Mesenchymal stem cell (in vitro differentiated cells and primary cell): ENCODE measurements at regions not wholly inside any gene's neighbourhood (a gene's known extent, or its start where the extent isn't known, plus 50 kb on each side); places are given as distances from the start of the nearest gene placed in this dataset.
A peak's percentile ranks its signal among the peaks of the same experiment; 100 is the strongest.

Experiments used
- DNase-seq: peaks from one replicate; pipeline ENCODE4 v3.0.0-alpha.2; 2013
- H2AFZ ChIP-seq: one replicate; pipeline ENCODE4 v1.6.1; 2013; ENCODE audit warnings: low read depth, mild to moderate bottlenecking, control low read depth, inconsistent platforms, low read length, moderate library complexity
- H2AK5ac ChIP-seq: 2 replicates; pipeline ENCODE4 v1.6.1; 2013; ENCODE audit warnings: low read length, moderate library complexity, mild to moderate bottlenecking, inconsistent platforms; ENCODE audit not compliant: severe bottlenecking
- H2BK120ac ChIP-seq: one replicate; pipeline ENCODE4 v1.6.1; 2013; ENCODE audit warnings: low read depth, mild to moderate bottlenecking, inconsistent platforms, low read length, moderate library complexity
- H2BK12ac ChIP-seq, 2 experiments: one replicate each; pipeline ENCODE4 v1.6.1; 2013; ENCODE audit warnings: inconsistent platforms in 2 of 2, low read length in 2 of 2, mild to moderate bottlenecking in 2 of 2, moderate library complexity in 2 of 2, control low read depth in 1 of 2
- H2BK15ac ChIP-seq: one replicate; pipeline ENCODE4 v1.6.1; 2013; ENCODE audit warnings: mild to moderate bottlenecking, low read depth, inconsistent platforms; ENCODE audit not compliant: poor library complexity, severe bottlenecking
- H2BK5ac ChIP-seq: 2 replicates; pipeline ENCODE4 v1.6.1; 2013; ENCODE audit warnings: low read depth, mild to moderate bottlenecking, low read length, control low read depth, inconsistent platforms; ENCODE audit not compliant: poor library complexity, severe bottlenecking
- H3K14ac ChIP-seq, 2 experiments: one replicate each; pipeline ENCODE4 v1.6.1; 2013; ENCODE audit warnings: inconsistent platforms in 2 of 2, low read length in 2 of 2, control low read depth in 1 of 2, mild to moderate bottlenecking in 1 of 2, moderate library complexity in 1 of 2
- H3K18ac ChIP-seq, 2 experiments: one replicate each; pipeline ENCODE4 v1.6.1; 2013; ENCODE audit warnings: inconsistent platforms in 2 of 2, low read length in 2 of 2, control low read depth in 1 of 2, low read depth in 1 of 2, mild to moderate bottlenecking in 1 of 2
- H3K23ac ChIP-seq, 2 experiments: one replicate each; pipeline ENCODE4 v1.6.1; 2013; ENCODE audit warnings: inconsistent platforms in 2 of 2, low read length in 2 of 2, mild to moderate bottlenecking in 2 of 2, moderate library complexity in 2 of 2, control low read depth in 1 of 2
- H3K27ac ChIP-seq: 2 replicates; pipeline ENCODE4 v1.5.1; 2013; ENCODE audit warnings: mild to moderate bottlenecking, moderate library complexity, low read length, control low read depth, inconsistent platforms; ENCODE audit not compliant: poor library complexity, severe bottlenecking
- H3K27me3 ChIP-seq, 2 experiments: 2 replicates each; pipeline versions ENCODE4 v1.6.1 to v1.7.0; 2013; ENCODE audit warnings: low read length in 2 of 2, mild to moderate bottlenecking in 2 of 2, moderate library complexity in 2 of 2, control low read depth in 1 of 2, inconsistent platforms in 1 of 2; ENCODE audit not compliant: control insufficient read depth in 1 of 2, insufficient read depth in 1 of 2
- H3K36me3 ChIP-seq, 2 experiments: 2 replicates each; pipeline versions ENCODE4 v1.6.1 to v1.7.0; 2013; ENCODE audit warnings: low read length in 2 of 2, control low read depth in 1 of 2, inconsistent platforms in 1 of 2, low read depth in 1 of 2, mild to moderate bottlenecking in 1 of 2; ENCODE audit not compliant: insufficient read depth in 2 of 2, control insufficient read depth in 1 of 2
- H3K4ac ChIP-seq, 2 experiments: one replicate each; pipeline ENCODE4 v1.6.1; 2013; ENCODE audit warnings: inconsistent platforms in 2 of 2, low read length in 2 of 2, mild to moderate bottlenecking in 2 of 2, moderate library complexity in 2 of 2, control low read depth in 1 of 2, low read depth in 1 of 2
- H3K4me1 ChIP-seq: 2 replicates; pipeline ENCODE4 v1.6.1; 2013; ENCODE audit warnings: low read depth, low read length, control low read depth; ENCODE audit not compliant: control insufficient read depth, insufficient read depth
- H3K4me2 ChIP-seq: 2 replicates; pipeline ENCODE4 v1.6.1; 2013; ENCODE audit warnings: low read length, mild to moderate bottlenecking, inconsistent platforms; ENCODE audit not compliant: poor library complexity, severe bottlenecking
- H3K4me3 ChIP-seq, 2 experiments: 2 replicates each; pipeline versions ENCODE4 v1.5.1 to v1.7.0; 2013; ENCODE audit warnings: low read length in 2 of 2, mild to moderate bottlenecking in 2 of 2, control low read depth in 1 of 2, low read depth in 1 of 2; ENCODE audit not compliant: insufficient read depth in 1 of 2
- H3K79me1 ChIP-seq: replicated peaks from 2 replicates; pipeline ENCODE4 v1.6.1; 2013; ENCODE audit warnings: mild to moderate bottlenecking, control low read depth, low read length, inconsistent platforms; ENCODE audit not compliant: poor library complexity, severe bottlenecking
- H3K9ac ChIP-seq: 2 replicates; pipeline ENCODE4 v1.7.0; 2013; ENCODE audit warnings: mild to moderate bottlenecking, low read length, moderate library complexity
- H3K9me3 ChIP-seq: 2 replicates; pipeline ENCODE4 v1.7.0; 2013; ENCODE audit warnings: mild to moderate bottlenecking, low read length; ENCODE audit not compliant: control insufficient read depth
- H4K8ac ChIP-seq: one replicate; pipeline ENCODE4 v1.6.1; 2013; ENCODE audit warnings: inconsistent platforms, mild to moderate bottlenecking, low read length, moderate library complexity
- H4K91ac ChIP-seq: one replicate; pipeline ENCODE4 v1.6.1; 2013; ENCODE audit warnings: mild to moderate bottlenecking, low read length, inconsistent platforms
- WGBS: methylation state at CpG from one replicate; pipeline ENCODE4 v1.1.7; 2013; ENCODE audit warnings: mixed read lengths; 5-methylcytosine and 5-hydroxymethylcytosine counted together

DNA sequence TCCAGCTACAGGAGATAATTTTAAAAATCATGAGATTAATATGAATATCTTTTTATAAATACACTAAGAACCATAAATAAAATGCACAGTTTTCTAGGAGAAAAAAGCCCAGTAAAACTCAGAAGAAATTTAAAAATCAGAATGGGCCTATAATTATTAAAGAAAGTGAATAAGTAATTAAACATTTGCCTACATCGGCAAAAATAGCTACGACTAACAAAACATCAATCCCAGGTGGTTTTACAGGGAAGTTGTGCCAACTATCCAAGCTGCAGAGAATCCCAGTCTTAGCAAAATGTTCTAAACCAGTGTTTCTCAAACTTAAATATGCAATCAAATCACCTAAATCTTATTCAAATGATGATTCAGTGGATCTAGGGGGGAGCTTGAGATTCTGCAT is 180.0 kb downstream of the TRIM29 start:
- Histone ChIP-seq H3K9me3 (no peaks in the 10 kb centered on the region), H3K4me3 (no peak overlapping the region), H2BK12ac (no peak overlapping the region), H2BK15ac (no peak overlapping the region), H4K91ac (no peak overlapping the region), H2AK5ac (no peak overlapping the region), H3K27me3 (peaks cover 5 to 74% of the 10 kb centered on the region in 2 experiments), H3K14ac (no peak overlapping the region), H3K79me1 (no peaks in the 10 kb centered on the region), H3K4me1 (no peaks in the 10 kb centered on the region), H3K27ac (no peak overlapping the region), H3K9ac (no peak overlapping the region), H2BK120ac (no peak overlapping the region), H3K18ac (no peak overlapping the region), H3K4ac (no peak overlapping the region), H2AFZ (no peak overlapping the region), H3K23ac (no peak overlapping the region), H3K4me2 (no peak overlapping the region), H3K36me3 (no peaks in the 10 kb centered on the region), H4K8ac (no peak overlapping the region), H2BK5ac (no peak overlapping the region)
- 90% methylated on average over 2 of the region's 2 CpGs for WGBS
- no peak for DNase-seq

DNA sequence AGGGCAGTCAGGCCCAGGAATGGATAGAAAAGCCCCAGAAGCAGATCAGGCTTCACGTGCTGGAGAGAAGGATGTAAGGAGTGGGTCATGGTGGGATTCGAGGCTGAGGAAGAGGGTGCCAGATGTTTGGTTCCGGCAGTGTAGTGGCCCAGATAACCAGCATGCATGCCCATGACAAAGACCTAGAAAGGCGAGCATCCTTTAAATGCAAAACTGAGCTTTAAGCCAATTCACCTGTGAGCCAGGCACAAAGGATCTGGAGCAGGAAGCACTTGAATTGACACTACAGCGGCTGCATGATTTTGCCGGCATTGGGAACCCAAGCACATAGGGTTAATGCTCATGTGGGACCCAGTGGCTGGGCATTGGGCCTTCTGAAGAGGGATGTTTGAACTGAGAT is 185.5 kb downstream of the TRIM29 start:
- no peaks in the 10 kb centered on the region for H3K36me3 ChIP-seq
- WGBS = 88% methylated on average over 6 of the region's 6 CpGs
- H2AFZ ChIP-seq = no peak overlapping the region
- no peak overlapping the region for H3K4me3 ChIP-seq
- H3K27ac ChIP-seq = no peak overlapping the region
- H2BK5ac ChIP-seq = no peak overlapping the region
- H3K4me2 ChIP-seq = no peak overlapping the region
- H4K8ac ChIP-seq = no peak overlapping the region
- no peak overlapping the region for H4K91ac ChIP-seq
- H2BK120ac ChIP-seq = no peak overlapping the region
- no peak overlapping the region for H2BK12ac ChIP-seq
- no peaks in the 10 kb centered on the region for H3K4me1 ChIP-seq
- H3K27me3 ChIP-seq = peaks cover 10 to 81% of the 10 kb centered on the region in 2 experiments
- no peak overlapping the region for H2BK15ac ChIP-seq
- no peaks in the 10 kb centered on the region for H3K9me3 ChIP-seq
- no peak overlapping the region for H3K4ac ChIP-seq
- no peak overlapping the region for H2AK5ac ChIP-seq
- no peak overlapping the region for H3K9ac ChIP-seq
- H3K14ac ChIP-seq = no peak overlapping the region
- H3K79me1 ChIP-seq = no peaks in the 10 kb centered on the region
- DNase-seq = no peak
- H3K18ac ChIP-seq = no peak overlapping the region
- no peak overlapping the region for H3K23ac ChIP-seq

DNA sequence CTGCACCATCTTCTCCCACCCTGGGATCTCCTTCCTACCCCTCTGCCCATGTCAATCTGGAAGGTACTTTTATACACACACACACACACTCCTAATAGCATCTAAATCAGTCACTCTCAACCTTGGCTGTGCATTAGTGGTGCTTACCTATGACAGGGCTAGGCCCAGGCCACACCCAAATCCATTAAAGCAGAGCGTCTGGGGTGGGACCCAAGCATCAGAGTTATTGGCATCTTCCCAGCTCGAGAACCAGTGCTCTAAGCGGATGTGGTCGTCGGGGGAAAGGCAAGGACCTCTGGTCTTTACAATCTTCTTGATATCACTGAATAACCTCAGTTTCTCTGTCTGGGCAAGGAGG is 194.6 kb downstream of the TRIM29 start:
- no peaks in the 10 kb centered on the region for H3K9me3 ChIP-seq
- no peak overlapping the region for H3K4me2 ChIP-seq

DNA sequence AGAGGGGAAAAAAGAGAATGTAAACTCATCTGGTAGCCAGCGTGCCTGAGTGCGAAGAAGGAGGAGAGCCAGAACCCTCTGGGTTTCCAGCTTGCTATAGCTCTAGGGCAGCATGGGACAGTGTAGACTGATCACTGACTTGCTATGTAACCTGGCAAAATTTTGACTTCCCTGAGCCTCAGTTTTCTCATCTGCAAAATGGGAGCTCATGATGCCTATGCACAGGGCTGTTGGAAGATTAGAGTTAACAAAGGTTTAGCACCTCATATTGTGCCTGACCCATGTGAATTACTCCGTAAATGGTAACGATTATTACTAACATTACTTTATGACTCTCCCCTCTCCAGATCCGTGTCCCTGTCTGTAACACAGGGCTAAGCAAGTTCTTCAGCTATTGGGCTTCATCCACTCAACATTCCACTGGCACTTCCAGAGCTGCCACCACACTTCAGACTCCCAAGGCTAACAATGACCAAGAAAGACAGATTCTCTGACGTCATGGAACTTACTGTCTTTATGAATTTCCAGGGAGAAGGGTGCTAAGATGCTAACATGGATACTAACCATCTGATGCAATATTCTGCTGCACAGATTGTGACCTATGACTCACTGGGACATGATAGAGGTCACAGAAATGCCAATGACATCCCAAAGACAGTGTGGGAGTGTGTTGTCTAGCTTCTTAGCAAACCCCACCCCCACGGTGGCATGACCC is 195.2 kb downstream of the TRIM29 start:
- Histone ChIP-seq H3K4me3 (no peak overlapping the region), H3K9me3 (no peaks in the 10 kb centered on the region), H3K4me1 (no peaks in the 10 kb centered on the region), H3K4ac (no peak overlapping the region), H2BK15ac (no peak overlapping the region), H3K9ac (no peak overlapping the region), H3K23ac (no peak overlapping the region), H3K27ac (no peak overlapping the region), H4K91ac (no peak overlapping the region), H3K14ac (no peak overlapping the region), H2BK5ac (no peak overlapping the region), H4K8ac (no peak overlapping the region), H3K18ac (no peak overlapping the region), H2BK120ac (no peak overlapping the region), H2AFZ (no peak overlapping the region), H2BK12ac (no peak overlapping the region), H3K36me3 (no peaks in the 10 kb centered on the region), H2AK5ac (no peak overlapping the region), H3K79me1 (no peaks in the 10 kb centered on the region), H3K4me2 (no peak overlapping the region), H3K27me3 (peaks cover 19 to 65% of the 10 kb centered on the region in 2 experiments)
- DNase-seq = peak; percentile 19
- WGBS = 81% methylated on average over 7 of the region's 7 CpGs

More for the DNA sequence above, 194.6 kb downstream of the TRIM29 start:
- H3K27me3 ChIP-seq = peaks cover 19 to 65% of the 10 kb centered on the region in 2 experiments
- H2BK12ac ChIP-seq = no peak overlapping the region
- no peak overlapping the region for H3K14ac ChIP-seq
- H3K18ac ChIP-seq = no peak overlapping the region
- no peak overlapping the region for H2BK15ac ChIP-seq
- H2AK5ac ChIP-seq = no peak overlapping the region
- H3K9ac ChIP-seq = no peak overlapping the region
- no peak for DNase-seq
- H3K4me3 ChIP-seq = no peak overlapping the region
- H3K23ac ChIP-seq = no peak overlapping the region
- H3K79me1 ChIP-seq = no peaks in the 10 kb centered on the region
- 75% methylated on average over 5 of the region's 5 CpGs for WGBS
- H4K8ac ChIP-seq = no peak overlapping the region
- H3K36me3 ChIP-seq = no peaks in the 10 kb centered on the region
- H3K27ac ChIP-seq = no peak overlapping the region
- no peak overlapping the region for H2AFZ ChIP-seq
- no peaks in the 10 kb centered on the region for H3K4me1 ChIP-seq
- no peak overlapping the region for H2BK5ac ChIP-seq
- no peak overlapping the region for H2BK120ac ChIP-seq
- H4K91ac ChIP-seq = no peak overlapping the region
- H3K4ac ChIP-seq = no peak overlapping the region
